ENCODE measurements at regions not wholly inside any gene's neighbourhood (a gene's known extent, or its start where the extent isn't known, plus 50 kb on each side); places are given as distances from the start of the nearest gene placed in this dataset.

DNA sequence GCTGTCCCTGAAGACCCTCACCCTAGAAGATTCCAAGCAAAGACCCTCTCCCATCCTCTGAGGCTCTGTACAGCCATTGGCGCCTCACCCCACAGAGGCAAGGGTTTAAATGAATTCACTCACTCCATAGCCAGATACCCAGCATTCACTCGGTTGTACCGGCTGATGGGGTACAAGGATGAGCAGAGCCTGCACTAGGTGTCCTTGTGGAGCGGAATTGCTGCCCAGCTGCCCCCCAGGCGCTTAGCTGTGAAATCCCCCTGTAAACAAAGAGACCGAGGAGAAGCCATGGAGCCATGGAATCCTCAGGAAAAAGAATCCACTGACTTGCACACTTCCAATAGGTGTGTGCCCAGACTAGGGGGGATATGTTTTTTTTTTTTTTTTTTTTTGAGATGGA lies 117.3 kb downstream of the SHANK2 start:
- peaks cover 6% of the 10 kb centered on the region for H3K4me1 ChIP-seq (replicated peaks)
- H3K9me3 ChIP-seq, result no peaks in the 10 kb centered on the region
- no peaks in the 10 kb centered on the region for H3K36me3 ChIP-seq
- no peak overlapping the region for H3K27ac ChIP-seq
- DNase-seq (ENCODE audit: low spot score), result no peak
- TF ChIP-seq CTCF (IDR thresholded peaks at IDR 0.05) (no peak), POLR2A (IDR thresholded peaks at IDR 0.05) (no peak), POLR2AphosphoS5 (IDR thresholded peaks at IDR 0.05) (no peak)
- no peak overlapping the region for H3K4me3 ChIP-seq
- H3K27me3 ChIP-seq (replicated peaks; ENCODE audit: insufficient read depth), result no peaks in the 10 kb centered on the region
- 95% methylated on average over 6 of the region's 6 CpGs for WGBS
- intact Hi-C loops (cut with DNase I), result no loop called here

GRCh38 chr11:71133946-71134345 lies 118.4 kb downstream of the SHANK2 start:
- H3K4me1 ChIP-seq (replicated peaks), result no peaks in the 10 kb centered on the region

DNA sequence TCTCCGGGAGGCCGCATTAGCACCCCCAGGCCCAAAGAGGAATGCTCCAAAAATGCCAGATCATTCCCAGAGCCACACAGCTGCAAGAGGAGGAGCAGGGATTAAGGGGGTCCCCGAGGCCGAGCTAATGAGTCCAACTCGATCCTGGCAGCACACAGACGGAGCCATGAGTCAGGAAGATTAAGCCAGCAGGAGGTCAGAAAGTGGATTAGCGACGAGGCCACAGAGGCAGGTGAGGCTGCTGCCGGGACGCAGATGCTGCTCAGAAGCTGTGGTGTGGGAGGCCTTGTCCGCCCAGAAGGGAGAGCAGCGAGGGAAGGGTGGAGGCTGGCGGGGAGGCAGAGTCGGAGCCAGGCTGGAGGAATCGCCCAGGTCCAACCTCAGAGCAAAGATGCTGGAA lies 120.5 kb downstream of the SHANK2 start:
- Histone ChIP-seq H3K4me1 (replicated peaks) (no peaks in the 10 kb centered on the region), H3K27ac (no peak overlapping the region), H3K4me3 (no peak overlapping the region), H3K27me3 (replicated peaks; ENCODE audit: insufficient read depth) (no peaks in the 10 kb centered on the region), H3K9me3 (no peaks in the 10 kb centered on the region), H3K36me3 (no peaks in the 10 kb centered on the region)
- TF ChIP-seq CTCF (IDR thresholded peaks at IDR 0.05), result no peak
- TF ChIP-seq POLR2AphosphoS5 (IDR thresholded peaks at IDR 0.05), result no peak
- TF ChIP-seq POLR2A (IDR thresholded peaks at IDR 0.05), result no peak
- WGBS, result 72% methylated on average over 15 of the region's 15 CpGs
- intact Hi-C loops (cut with DNase I), result no loop called here
- no peak for DNase-seq (ENCODE audit: low spot score)

More at GRCh38 chr11:71133946-71134345, 118.4 kb downstream of the SHANK2 start:
- Histone ChIP-seq H3K36me3 (no peaks in the 10 kb centered on the region), H3K27ac (no peak overlapping the region), H3K27me3 (replicated peaks; ENCODE audit: insufficient read depth) (no peaks in the 10 kb centered on the region), H3K9me3 (no peaks in the 10 kb centered on the region), H3K4me3 (no peak overlapping the region)
- DNase-seq (ENCODE audit: low spot score), result no peak
- WGBS, result 94% methylated on average over 9 of the region's 9 CpGs
- intact Hi-C loops (cut with DNase I), result no loop called here
- TF ChIP-seq POLR2AphosphoS5 (IDR thresholded peaks at IDR 0.05) (no peak), POLR2A (IDR thresholded peaks at IDR 0.05) (no peak), CTCF (IDR thresholded peaks at IDR 0.05) (no peak)

GRCh38 chr11:71130106-71130505 lies 122.3 kb downstream of the SHANK2 start:
- no peaks in the 10 kb centered on the region for H3K27me3 ChIP-seq (replicated peaks; ENCODE audit: insufficient read depth)
- TF ChIP-seq CTCF (IDR thresholded peaks at IDR 0.05), result no peak
- WGBS, result 79% methylated on average over 8 of the region's 8 CpGs
- no peak overlapping the region for H3K4me3 ChIP-seq
- DNase-seq (ENCODE audit: low spot score), result no peak
- intact Hi-C loops (cut with DNase I), result no loop called here
- H3K4me1 ChIP-seq (replicated peaks), result no peaks in the 10 kb centered on the region
- H3K27ac ChIP-seq, result no peak overlapping the region
- H3K36me3 ChIP-seq, result no peaks in the 10 kb centered on the region
- H3K9me3 ChIP-seq, result no peaks in the 10 kb centered on the region

DNA sequence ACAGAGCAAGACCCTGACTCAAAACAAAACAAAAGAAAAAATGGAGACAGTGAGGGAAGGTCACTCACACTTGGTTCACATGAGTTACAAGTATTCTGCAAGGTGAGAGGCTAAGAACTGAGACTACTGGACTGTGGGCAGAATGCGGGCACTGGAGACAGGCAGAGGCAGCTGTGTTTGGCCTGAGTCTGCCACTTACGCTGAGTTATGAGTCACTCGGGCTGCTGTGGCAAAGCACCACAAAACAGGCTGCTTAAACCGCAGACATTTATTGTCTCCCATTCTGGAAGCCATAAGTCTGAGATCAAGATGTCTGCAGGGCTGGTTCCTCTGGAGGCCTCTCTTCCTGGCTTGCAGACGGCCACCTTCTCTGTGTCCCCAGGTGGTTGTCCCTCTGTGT lies 122.8 kb downstream of the SHANK2 start:
- no peaks in the 10 kb centered on the region for H3K36me3 ChIP-seq
- no peak overlapping the region for H3K27ac ChIP-seq
- no peak overlapping the region for H3K4me3 ChIP-seq
- intact Hi-C loops (cut with DNase I), result no loop called here
- TF ChIP-seq POLR2AphosphoS5 (IDR thresholded peaks at IDR 0.05) (no peak), CTCF (IDR thresholded peaks at IDR 0.05) (no peak), POLR2A (IDR thresholded peaks at IDR 0.05) (no peak)
- DNase-seq (ENCODE audit: low spot score), result no peak
- H3K9me3 ChIP-seq, result no peaks in the 10 kb centered on the region
- H3K4me1 ChIP-seq (replicated peaks), result no peaks in the 10 kb centered on the region
- 47% methylated on average over 5 of the region's 5 CpGs for WGBS
- no peaks in the 10 kb centered on the region for H3K27me3 ChIP-seq (replicated peaks; ENCODE audit: insufficient read depth)
